Cardiac fibroblast (primary cell): ENCODE measurements at regions not wholly inside any gene's neighbourhood (a gene's known extent, or its start where the extent isn't known, plus 50 kb on each side); places are given as distances from the start of the nearest gene placed in this dataset.

Experiments
- DNase-seq, 2 donors: peaks; one replicate each; pipeline versions ENCODE4 v3.0.0 to v3.0.0-alpha.2; 2010; ENCODE audit warnings: low read depth in 2 of 2
- H3K4me3 ChIP-seq, 2 donors: replicated peaks in 1 of 2; 1 replicate in 1 of 2; 2 replicates in 1 of 2; pipeline ENCODE4 v1.5.1; 2011; ENCODE audit warnings: low read depth in 2 of 2, low read length in 2 of 2, mild to moderate bottlenecking in 2 of 2, moderate library complexity in 1 of 2
- CTCF ChIP-seq: IDR thresholded peaks from one replicate; pipeline ENCODE4 v1.5.1; 2011; ENCODE audit warnings: low read depth, mild to moderate bottlenecking, low read length, inconsistent platforms

GRCh38 chrX:45794323-45794994 lies 593.8 kb upstream of the DIPK2B start:
- H3K4me3 ChIP-seq: no peak overlapping the region
- DNase-seq: no peak
- TF ChIP-seq CTCF: no peak

GRCh38 chrX:45788941-45789348 lies 588.3 kb upstream of the DIPK2B start:
- peak overlapping the region in 1 of 2 donors; percentile 18 for H3K4me3 ChIP-seq
- TF ChIP-seq CTCF: no peak
- peak; percentile 60 to 72 for DNase-seq

GRCh38 chrX:45788315-45788714 lies 587.6 kb upstream of the DIPK2B start:
- TF ChIP-seq CTCF: no peak
- H3K4me3 ChIP-seq: no peak overlapping the region
- DNase-seq: peak in 1 of 2 donors; percentile 87

- H3K4me3 ChIP-seq: no peak overlapping the region
- DNase-seq: no peak
- TF ChIP-seq CTCF: no peak
These were observed 583.9 kb upstream of the DIPK2B start for GRCh38 chrX:45784590-45784989.

GRCh38 chrX:45783002-45783401 lies 582.3 kb upstream of the DIPK2B start:
- DNase-seq: no peak
- no peak overlapping the region for H3K4me3 ChIP-seq
- TF ChIP-seq CTCF: no peak

- no peak for TF ChIP-seq CTCF
- no peak overlapping the region for H3K4me3 ChIP-seq
- DNase-seq: peak; percentile 73 to 80
These were observed 581.4 kb upstream of the DIPK2B start for GRCh38 chrX:45781901-45782553.
